DMS 273 (cell line): ENCODE measurements at regions not wholly inside any gene's neighbourhood (a gene's known extent, or its start where the extent isn't known, plus 50 kb on each side); places are given as distances from the start of the nearest gene placed in this dataset.
"Not testable (repeated sequence)": the region's sequence is repeated elsewhere in the genome, so short reads cannot be mapped to it uniquely, and the experiment has no call there.

ENCODE experiments used
- DNase-seq: peaks from one replicate; lab custom pipeline; 2025; ENCODE audit not compliant: unreplicated experiment; lab: John Stamatoyannopoulos, UW

GRCh38 chr13:64180756-64181155 lies 2765.1 kb upstream of the PCDH20 start:
- no peak for DNase-seq

- DNase-seq = no peak
Observed at GRCh38 chr13:64165826-64166225, 2750.2 kb upstream of the PCDH20 start.

- no peak for DNase-seq
Observed at GRCh38 chr13:64164435-64164834, 2748.8 kb upstream of the PCDH20 start.

- no peak for DNase-seq
Observed at GRCh38 chr13:64160479-64160878, 2744.8 kb upstream of the PCDH20 start.

- DNase-seq = no peak
Observed at GRCh38 chr13:64158908-64159307, 2743.3 kb upstream of the PCDH20 start.

GRCh38 chr13:64154514-64154913 lies 2738.9 kb upstream of the PCDH20 start:
- no peak for DNase-seq

- DNase-seq = no peak
Observed at GRCh38 chr13:64130600-64130999, 2715.0 kb upstream of the PCDH20 start.

- DNase-seq = no peak
Observed at GRCh38 chr13:64130171-64130570, 2714.5 kb upstream of the PCDH20 start.

GRCh38 chr13:64127856-64128255 lies 2712.2 kb upstream of the PCDH20 start:
- no peak for DNase-seq

GRCh38 chr13:64127192-64127591 lies 2711.5 kb upstream of the PCDH20 start:
- DNase-seq = no peak

- not testable (repeated sequence) for DNase-seq
Observed at GRCh38 chr13:64121023-64121709, 2705.5 kb upstream of the PCDH20 start.

GRCh38 chr13:64099994-64100393 lies 2684.3 kb upstream of the PCDH20 start:
- DNase-seq = no peak

- DNase-seq = no peak
Observed at GRCh38 chr13:64090311-64090710, 2674.7 kb upstream of the PCDH20 start.

- no peak for DNase-seq
Observed at GRCh38 chr13:64088491-64088890, 2672.8 kb upstream of the PCDH20 start.

GRCh38 chr13:64087624-64088023 lies 2672.0 kb upstream of the PCDH20 start:
- no peak for DNase-seq

- DNase-seq = no peak
Observed at GRCh38 chr13:64083811-64084210, 2668.2 kb upstream of the PCDH20 start.

GRCh38 chr13:64083396-64083795 lies 2667.7 kb upstream of the PCDH20 start:
- no peak for DNase-seq

GRCh38 chr13:64078480-64078936 lies 2662.9 kb upstream of the PCDH20 start:
- no peak for DNase-seq

GRCh38 chr13:64078025-64078424 lies 2662.4 kb upstream of the PCDH20 start:
- no peak for DNase-seq

GRCh38 chr13:64077132-64077835 lies 2661.6 kb upstream of the PCDH20 start:
- not testable (repeated sequence) for DNase-seq

GRCh38 chr13:64075543-64076271 lies 2660.1 kb upstream of the PCDH20 start:
- DNase-seq = no peak

- no peak for DNase-seq
Observed at GRCh38 chr13:64074971-64075474, 2659.4 kb upstream of the PCDH20 start.
